Keratinocyte (primary cell): ENCODE measurements at regions not wholly inside any gene's neighbourhood (a gene's known extent, or its start where the extent isn't known, plus 50 kb on each side); places are given as distances from the start of the nearest gene placed in this dataset.

Experiments
- DNase-seq: peaks from one replicate; pipeline ENCODE4 v3.0.0-alpha.2; 2011; ENCODE audit warnings: low read depth, missing footprints, low spot score
- FAIRE-seq: peaks from 2 replicates; lab custom pipeline; 2011; peaks lifted over from hg19 to GRCh38; lab: Jason Lieb, UNC
- H2AFZ ChIP-seq: 2 replicates; pipeline ENCODE4 v1.6.0; 2012; ENCODE audit warnings: low read length, control low read depth, inconsistent platforms; ENCODE audit not compliant: control insufficient read depth
- H3K27ac ChIP-seq: 2 replicates; pipeline ENCODE4 v1.5.1; 2011; ENCODE audit warnings: low read length; ENCODE audit not compliant: control insufficient read depth, insufficient read depth
- H3K27me3 ChIP-seq: 3 replicates; pipeline ENCODE4 v1.6.0; 2011; ENCODE audit warnings: low read length; ENCODE audit not compliant: control insufficient read depth, insufficient read depth; ENCODE audit errors: extremely low read depth
- H3K36me3 ChIP-seq, 2 experiments: 2 replicates in 1 of 2; 3 replicates in 1 of 2; pipeline ENCODE4 v1.5.1; 2011; ENCODE audit warnings: low read length in 2 of 2, mild to moderate bottlenecking in 1 of 2; ENCODE audit not compliant: control insufficient read depth in 2 of 2, insufficient read depth in 2 of 2; ENCODE audit errors: extremely low read depth in 1 of 2
- H3K4me1 ChIP-seq: 3 replicates; pipeline ENCODE4 v1.5.1; 2011; ENCODE audit warnings: low read length; ENCODE audit not compliant: control insufficient read depth, insufficient read depth; ENCODE audit errors: extremely low read depth
- H3K4me2 ChIP-seq: 3 replicates; pipeline ENCODE4 v1.6.0; 2011; ENCODE audit warnings: low read depth, low read length; ENCODE audit not compliant: control insufficient read depth, insufficient read depth; ENCODE audit errors: extremely low read depth
- H3K4me3 ChIP-seq, 3 experiments: fragments of 200-600 bp in 1 of 3; sonication (generic) in 1 of 3; 2 replicates in 2 of 3; 3 replicates in 1 of 3; pipeline ENCODE4 v1.5.1; 2011 to 2016; ENCODE audit warnings: low read length in 3 of 3, mild to moderate bottlenecking in 3 of 3, control low read depth in 2 of 3, inconsistent platforms in 1 of 3, low read depth in 1 of 3, mixed read lengths in 1 of 3, mixed run types in 1 of 3, moderate library complexity in 1 of 3; ENCODE audit not compliant: control insufficient read depth in 2 of 3, insufficient read depth in 2 of 3; ENCODE audit errors: extremely low read depth in 1 of 3
- H3K79me2 ChIP-seq: 2 replicates; pipeline ENCODE4 v1.6.0; 2012; ENCODE audit warnings: low read length; ENCODE audit not compliant: control insufficient read depth, insufficient read depth
- H3K9ac ChIP-seq: 3 replicates; pipeline ENCODE4 v1.6.0; 2011; ENCODE audit warnings: low read length; ENCODE audit not compliant: control insufficient read depth, insufficient read depth; ENCODE audit errors: extremely low read depth
- H3K9me1 ChIP-seq: 3 replicates; pipeline ENCODE4 v1.6.0; 2011; ENCODE audit warnings: low read length; ENCODE audit not compliant: control insufficient read depth, insufficient read depth; ENCODE audit errors: extremely low read depth
- H3K9me3 ChIP-seq: 2 replicates; pipeline ENCODE4 v1.5.1; 2012; ENCODE audit warnings: low read depth, low read length; ENCODE audit not compliant: control insufficient read depth
- H4K20me1 ChIP-seq: 3 replicates; pipeline ENCODE4 v1.6.0; 2011; ENCODE audit warnings: low read length; ENCODE audit not compliant: control insufficient read depth, insufficient read depth; ENCODE audit errors: extremely low read depth
- CTCF ChIP-seq, 3 experiments: IDR thresholded peaks in 1 of 3; conservative IDR thresholded peaks in 1 of 3; optimal IDR thresholded peaks in 1 of 3; 2 replicates in 2 of 3; 3 replicates in 1 of 3; pipeline versions ENCODE3 to v1.5.1; 2011; ENCODE audit warnings: low read length in 3 of 3, mild to moderate bottlenecking in 3 of 3, moderate library complexity in 2 of 3, control low read depth in 1 of 3, inconsistent platforms in 1 of 3; ENCODE audit not compliant: insufficient read depth in 2 of 3; ENCODE audit errors: extremely low read depth in 1 of 3
- EZH2 ChIP-seq: IDR thresholded peaks from one replicate; pipeline ENCODE4 v1.6.1; 2012; ENCODE audit warnings: inconsistent platforms, mild to moderate bottlenecking, low read length, moderate library complexity
- dilution Hi-C: fragments of 300-500 bp; cut with MboI; formaldehyde crosslinking; loops from one replicate; pipeline ENCODE4 v1.7.0; 2020; ENCODE audit warnings: low sequenced_read_pairs; ENCODE audit not compliant: extremely low pct_ligation_motif_present

DNA sequence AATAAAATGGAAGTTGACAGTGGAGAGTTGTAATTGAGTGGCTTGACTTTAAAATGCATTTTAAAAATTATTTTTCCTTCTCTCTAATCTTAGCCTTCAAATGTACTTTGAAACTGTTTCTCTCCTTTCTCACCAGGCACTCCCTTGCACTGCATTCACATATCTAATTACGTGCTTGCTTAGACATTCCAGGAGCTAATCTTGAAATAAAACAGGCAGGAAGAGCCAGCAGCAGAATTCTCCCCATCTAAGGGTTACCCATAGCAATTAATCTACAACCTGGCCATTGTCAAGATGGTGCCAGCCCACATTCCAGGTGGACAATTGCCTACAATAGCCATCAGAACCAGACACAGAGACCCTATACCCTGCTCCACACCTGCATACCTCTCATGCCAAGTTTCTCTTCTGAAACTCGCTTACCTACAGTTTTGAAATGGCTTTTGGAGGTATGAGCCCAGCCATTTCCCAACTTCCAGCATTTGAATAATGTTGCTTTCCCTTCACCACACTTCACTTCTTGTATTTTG lies 167.6 kb upstream of the GJE1 start:
- no peak for FAIRE-seq
- Histone ChIP-seq H3K9me3 (no peaks in the 10 kb centered on the region), H3K79me2 (no peaks in the 10 kb centered on the region), H3K9ac (no peak overlapping the region), H3K27me3 (no peaks in the 10 kb centered on the region), H3K9me1 (no peaks in the 10 kb centered on the region), H3K4me1 (no peaks in the 10 kb centered on the region), H3K4me3 (no peak overlapping the region), H3K36me3 (no peaks in the 10 kb centered on the region), H3K27ac (no peak overlapping the region), H2AFZ (no peak overlapping the region), H3K4me2 (no peak overlapping the region), H4K20me1 (no peaks in the 10 kb centered on the region)
- no peak for TF ChIP-seq CTCF (optimal IDR thresholded peaks at IDR 0.05 in 1 of 3, IDR thresholded peaks at IDR 0.05 in 1 of 3, conservative IDR thresholded peaks at IDR 0.05 in 1 of 3; ENCODE audit: extremely low read depth in 1 of 3, insufficient read depth in 2 of 3, low read length in 3 of 3)
- TF ChIP-seq EZH2: no peak
- DNase-seq: no peak
- dilution Hi-C loops: no loop called here

- FAIRE-seq (no peak), DNase-seq (no peak)
- H3K27me3 ChIP-seq: no peaks in the 10 kb centered on the region
- TF ChIP-seq EZH2: no peak
- TF ChIP-seq CTCF (optimal IDR thresholded peaks at IDR 0.05 in 1 of 3, IDR thresholded peaks at IDR 0.05 in 1 of 3, conservative IDR thresholded peaks at IDR 0.05 in 1 of 3; ENCODE audit: extremely low read depth in 1 of 3, insufficient read depth in 2 of 3, low read length in 3 of 3): no peak
- H3K4me2 ChIP-seq: no peak overlapping the region
- dilution Hi-C loops: no loop called here
- no peaks in the 10 kb centered on the region for H3K4me1 ChIP-seq
- H3K4me3 ChIP-seq: no peak overlapping the region
- no peak overlapping the region for H3K27ac ChIP-seq
- H3K79me2 ChIP-seq: no peaks in the 10 kb centered on the region
- H3K9me1 ChIP-seq: no peaks in the 10 kb centered on the region
- H4K20me1 ChIP-seq: no peaks in the 10 kb centered on the region
- no peak overlapping the region for H2AFZ ChIP-seq
- no peaks in the 10 kb centered on the region for H3K36me3 ChIP-seq
- H3K9ac ChIP-seq: no peak overlapping the region
- no peaks in the 10 kb centered on the region for H3K9me3 ChIP-seq
Measured at GRCh38 chr6:141963543-141964295, 169.0 kb upstream of the GJE1 start.
